Lung (tissue), 11 donors: ENCODE measurements at regions not wholly inside any gene's neighbourhood (a gene's known extent, or its start where the extent isn't known, plus 50 kb on each side); places are given as distances from the start of the nearest gene placed in this dataset.

Experiments used
- ATAC-seq: fragments of 200-7000 bp; cut with Tn5 transposase; one replicate; pipeline ENCODE4 v1.9.1; 2020; ENCODE audit warnings: moderate number of reproducible peaks; ENCODE audit not compliant: insufficient read depth, low FRiP score
- DNase-seq, 3 donors: peaks; one replicate each; pipeline ENCODE4 v3.0.0-alpha.2; 2013 to 2017
- H3K27ac ChIP-seq, 2 donors: one replicate each; pipeline ENCODE4 v1.5.1; 2013; ENCODE audit warnings: mild to moderate bottlenecking in 2 of 2, moderate library complexity in 2 of 2, control low read depth in 1 of 2, inconsistent platforms in 1 of 2, low read depth in 1 of 2, low read length in 1 of 2
- H3K27me3 ChIP-seq, 3 donors: one replicate each; pipeline ENCODE4 v1.5.1; 2013; ENCODE audit warnings: low read length in 2 of 3; ENCODE audit not compliant: control insufficient read depth in 3 of 3, insufficient read depth in 3 of 3
- H3K36me3 ChIP-seq, 4 donors: one replicate each; pipeline ENCODE4 v1.5.1; 2013; ENCODE audit warnings: low read length in 4 of 4, mild to moderate bottlenecking in 1 of 4, moderate library complexity in 1 of 4; ENCODE audit not compliant: control insufficient read depth in 4 of 4, insufficient read depth in 4 of 4
- H3K4me1 ChIP-seq, 5 donors: one replicate each; pipeline ENCODE4 v1.5.1; 2013; ENCODE audit warnings: low read length in 5 of 5, mild to moderate bottlenecking in 2 of 5, moderate library complexity in 1 of 5; ENCODE audit not compliant: control insufficient read depth in 5 of 5, insufficient read depth in 5 of 5
- H3K4me3 ChIP-seq: one replicate; pipeline ENCODE4 v1.5.1; 2013; ENCODE audit warnings: mild to moderate bottlenecking, control low read depth, moderate library complexity
- H3K9ac ChIP-seq, 2 donors: one replicate each; pipeline ENCODE4 v1.5.1; 2013; ENCODE audit warnings: low read length in 2 of 2, control low read depth in 1 of 2; ENCODE audit not compliant: insufficient read depth in 1 of 2
- H3K9me3 ChIP-seq, 4 donors: one replicate each; pipeline ENCODE4 v1.5.1; 2013; ENCODE audit warnings: low read length in 3 of 4, mild to moderate bottlenecking in 1 of 4, moderate library complexity in 1 of 4; ENCODE audit not compliant: control insufficient read depth in 4 of 4, insufficient read depth in 3 of 4
- CTCF ChIP-seq: IDR thresholded peaks from 2 replicates; pipeline ENCODE4 v1.5.1; 2012; ENCODE audit warnings: mild to moderate bottlenecking; ENCODE audit errors: control extremely low read depth, extremely low read depth
- WGBS, 2 donors: extraction: QIAGEN DNeasy Blood & Tissue Kit; methylation state at CpG; one replicate each; pipeline ENCODE4 v1.1.7; 2013; 5-methylcytosine and 5-hydroxymethylcytosine counted together
- donor health status: control.
- donor health status: control.
- donor health status: Bipolar disorder and iron deficiency.
- donor health status: healthy.
- donor health status: DM: yes; HTN: yes; CAD: no.

GRCh38 chr6:78231002-78231401, 578.2 kb downstream of the MEI4 start:
- DNase-seq (no peak), ATAC-seq (no peak)
- Histone ChIP-seq H3K36me3 (no peaks in the 10 kb centered on the region), H3K4me1 (no peaks in the 10 kb centered on the region), H3K27ac (no peak overlapping the region), H3K9ac (no peak overlapping the region), H3K4me3 (no peak overlapping the region), H3K9me3 (peaks cover 0 to 8% (median 0%) of the 10 kb centered on the region in 4 donors), H3K27me3 (no peaks in the 10 kb centered on the region)
- TF ChIP-seq CTCF: no peak
- WGBS, 2 donors: 84 to 88% methylated on average over 3 of the region's 3 CpGs

- WGBS, 2 donors: 90 to 96% methylated on average over 2 of the region's 2 CpGs
- DNase-seq: no peak
- Histone ChIP-seq H3K27ac (no peak overlapping the region), H3K4me3 (no peak overlapping the region), H3K4me1 (no peaks in the 10 kb centered on the region), H3K36me3 (no peaks in the 10 kb centered on the region), H3K9me3 (peaks cover 0 to 3% (median under 1%) of the 10 kb centered on the region in 4 donors), H3K9ac (no peak overlapping the region), H3K27me3 (no peaks in the 10 kb centered on the region)
- no peak for ATAC-seq
- TF ChIP-seq CTCF: no peak
These were observed 590.7 kb downstream of the MEI4 start for GRCh38 chr6:78243519-78243918.

- Histone ChIP-seq H3K4me1 (no peaks in the 10 kb centered on the region), H3K27me3 (no peaks in the 10 kb centered on the region), H3K27ac (no peak overlapping the region), H3K9me3 (no peaks in the 10 kb centered on the region), H3K36me3 (no peaks in the 10 kb centered on the region), H3K4me3 (no peak overlapping the region), H3K9ac (no peak overlapping the region)
- DNase-seq (no peak), ATAC-seq (no peak)
- no peak for TF ChIP-seq CTCF
- WGBS, 2 donors: 86 to 93% methylated on average over 4 of the region's 4 CpGs
These were observed 599.1 kb downstream of the MEI4 start for GRCh38 chr6:78251931-78252330.

GRCh38 chr6:78253618-78254017, 600.8 kb downstream of the MEI4 start:
- Histone ChIP-seq H3K36me3 (no peaks in the 10 kb centered on the region), H3K9ac (no peak overlapping the region), H3K9me3 (no peaks in the 10 kb centered on the region), H3K4me3 (no peak overlapping the region), H3K27me3 (no peaks in the 10 kb centered on the region), H3K4me1 (no peaks in the 10 kb centered on the region), H3K27ac (no peak overlapping the region)
- ATAC-seq: no peak
- DNase-seq: no peak
- WGBS, 2 donors: 66 to 74% methylated on average over 2 of the region's 2 CpGs
- TF ChIP-seq CTCF: no peak
